HL-60 (cell line): ENCODE measurements at regions not wholly inside any gene's neighbourhood (a gene's known extent, or its start where the extent isn't known, plus 50 kb on each side); places are given as distances from the start of the nearest gene placed in this dataset.

ENCODE experiments used
- DNase-seq, 2 experiments: peaks; one replicate each; pipeline ENCODE4 v3.0.0-alpha.2; 2010 to 2020; ENCODE audit warnings: low read depth in 1 of 2, low spot score in 1 of 2
- H3K27ac ChIP-seq: fragments of 250-450 bp; sonication (Bioruptor Pico); replicated peaks from 2 replicates; pipeline ENCODE4 v1.5.1; 2020; ENCODE audit warnings: mild to moderate bottlenecking, moderate library complexity
- H3K27me3 ChIP-seq: fragments of 250-450 bp; sonication (Bioruptor Pico); 2 replicates; pipeline ENCODE4 v1.5.1; 2021; ENCODE audit warnings: mild to moderate bottlenecking, moderate library complexity; ENCODE audit not compliant: insufficient read depth, poor library complexity, severe bottlenecking
- H3K4me3 ChIP-seq: replicated peaks from 2 replicates; pipeline ENCODE4 v1.5.1; 2011; ENCODE audit warnings: mild to moderate bottlenecking, control low read depth, low read length; ENCODE audit not compliant: insufficient read depth
- CTCF ChIP-seq: IDR thresholded peaks from one replicate; pipeline ENCODE4 v1.5.1; 2011; ENCODE audit warnings: low read length, control low read depth, inconsistent platforms; ENCODE audit not compliant: insufficient read depth
- GABPA ChIP-seq: IDR thresholded peaks from 2 replicates; pipeline ENCODE4 v1.6.1; 2012; ENCODE audit warnings: low read depth
- POLR2AphosphoS5 ChIP-seq: IDR thresholded peaks from 2 replicates; pipeline ENCODE4 v1.6.1; 2012; ENCODE audit warnings: low read depth
- REST ChIP-seq: IDR thresholded peaks from 2 replicates; pipeline ENCODE4 v1.6.1; 2012; ENCODE audit warnings: low read depth; ENCODE audit not compliant: insufficient replicate concordance
- SPI1 ChIP-seq: IDR thresholded peaks from 2 replicates; pipeline ENCODE4 v1.6.1; 2012; ENCODE audit warnings: low read depth, mild to moderate bottlenecking, borderline replicate concordance

- no peak for TF ChIP-seq POLR2AphosphoS5
- TF ChIP-seq REST, result no peak
- no peak for TF ChIP-seq CTCF
- TF ChIP-seq GABPA, result no peak
- no peak for TF ChIP-seq SPI1
These were observed 238.4 kb upstream of the PEX5L start for GRCh38 chr3:180275176-180275575.

GRCh38 chr3:180277041-180277440, 240.3 kb upstream of the PEX5L start:
- DNase-seq, result no peak
- TF ChIP-seq SPI1 (no peak), POLR2AphosphoS5 (no peak), GABPA (no peak), REST (no peak)
- H3K4me3 ChIP-seq, result no peak overlapping the region
- H3K27me3 ChIP-seq, result no peaks in the 10 kb centered on the region
- no peak overlapping the region for H3K27ac ChIP-seq

More at GRCh38 chr3:180275176-180275575, 238.4 kb upstream of the PEX5L start:
- no peak overlapping the region for H3K27ac ChIP-seq
- H3K27me3 ChIP-seq, result no peaks in the 10 kb centered on the region
- H3K4me3 ChIP-seq, result no peak overlapping the region
- DNase-seq, result no peak

GRCh38 chr3:180278583-180279188, 241.9 kb upstream of the PEX5L start:
- Histone ChIP-seq H3K27ac (no peak overlapping the region), H3K27me3 (no peaks in the 10 kb centered on the region), H3K4me3 (no peak overlapping the region)
- no peak for TF ChIP-seq POLR2AphosphoS5
- TF ChIP-seq CTCF, result no peak
- peak; percentile 62; the same call in 1 of the 2 replicates for TF ChIP-seq SPI1
- TF ChIP-seq REST, result no peak
- TF ChIP-seq GABPA, result no peak
- DNase-seq, result peak in 1 of 2 experiments; percentile 11
